ENCODE measurements at regions not wholly inside any gene's neighbourhood (a gene's known extent, or its start where the extent isn't known, plus 50 kb on each side); places are given as distances from the start of the nearest gene placed in this dataset.

- no peak for DNase-seq (ENCODE audit: low read depth)
These were observed 159.9 kb downstream of the CSNK1G3 start for GRCh38 chr5:123671711-123672456.

GRCh38 chr5:123671042-123671441 lies 159.1 kb downstream of the CSNK1G3 start:
- DNase-seq (ENCODE audit: low read depth), result peak; percentile 37
